ENCODE measurements at regions not wholly inside any gene's neighbourhood (a gene's known extent, or its start where the extent isn't known, plus 50 kb on each side); places are given as distances from the start of the nearest gene placed in this dataset.
A peak's percentile ranks its signal among the peaks of the same experiment; 100 is the strongest.

GRCh38 chr2:145352484-145352883, 832.6 kb upstream of the ZEB2 start:
- Histone ChIP-seq H3K27ac (ENCODE audit: extremely low read depth, low read depth, low read length) (no peak overlapping the region), H3K36me3 (ENCODE audit: control insufficient read depth in 2 of 2, insufficient read depth in 1 of 2, low read length in 2 of 2) (no peaks in the 10 kb centered on the region), H3K4me1 (ENCODE audit: control insufficient read depth, insufficient read depth, low read length) (peaks cover 2% of the 10 kb centered on the region; the same call in 1 of the 2 replicates), H3K4me3 (ENCODE audit: low read depth, low read length) (no peak overlapping the region), H3K9me3 (ENCODE audit: control insufficient read depth, insufficient read depth, low read depth, low read length) (no peaks in the 10 kb centered on the region)
- TF ChIP-seq ZNF692 (tag by site-specific recombination; IDR thresholded peaks at IDR 0.05) (no peak), ZNF621 (tag by site-specific recombination; IDR thresholded peaks at IDR 0.05) (no peak), ZNF174 (tag by site-specific recombination; IDR thresholded peaks at IDR 0.05) (no peak), FEZF1 (tag by site-specific recombination; IDR thresholded peaks at IDR 0.05) (peak; percentile 54), ZNF239 (tag by site-specific recombination; IDR thresholded peaks at IDR 0.05) (no peak), ZNF121 (tag by site-specific recombination; IDR thresholded peaks at IDR 0.05) (no peak), SP7 (tag by site-specific recombination; IDR thresholded peaks at IDR 0.05) (peak; percentile 60), ZNF16 (tag by site-specific recombination; IDR thresholded peaks at IDR 0.05; ENCODE audit: low read depth) (no peak), ZNF514 (tag by site-specific recombination; IDR thresholded peaks at IDR 0.05) (no peak), ZNF677 (tag by site-specific recombination; IDR thresholded peaks at IDR 0.05) (no peak), ZNF202 (tag by site-specific recombination; IDR thresholded peaks at IDR 0.05; ENCODE audit: borderline replicate concordance) (no peak), WT1 (tag by site-specific recombination; IDR thresholded peaks at IDR 0.05) (no peak), ZNF560 (tag by site-specific recombination; IDR thresholded peaks at IDR 0.05; ENCODE audit: borderline replicate concordance) (no peak), REST (tag by site-specific recombination; IDR thresholded peaks at IDR 0.05) (no peak), PATZ1 (tag by site-specific recombination; IDR thresholded peaks at IDR 0.05) (no peak), ZNF555 (tag by site-specific recombination; conservative IDR thresholded peaks at IDR 0.05) (no peak), ZNF791 (tag by site-specific recombination; IDR thresholded peaks at IDR 0.05) (no peak), ZNF704 (tag by site-specific recombination; IDR thresholded peaks at IDR 0.05) (no peak), ZNF214 (tag by site-specific recombination; IDR thresholded peaks at IDR 0.05; ENCODE audit: borderline replicate concordance) (no peak), YY1 (tag by site-specific recombination; IDR thresholded peaks at IDR 0.05) (no peak), ZNF701 (tag by site-specific recombination; IDR thresholded peaks at IDR 0.05) (no peak), HOXD13 (CRISPR knock-in tag; IDR thresholded peaks at IDR 0.05; ENCODE audit: borderline replicate concordance) (no peak), ZNF423 (tag by site-specific recombination; IDR thresholded peaks at IDR 0.05) (no peak), ZNF544 (tag by site-specific recombination; IDR thresholded peaks at IDR 0.05) (no peak), PRDM6 (tag by site-specific recombination; IDR thresholded peaks at IDR 0.05) (no peak), OSR2 (tag by site-specific recombination; IDR thresholded peaks at IDR 0.05) (peak; percentile 30; the same call in 1 of the 2 replicates)
- ChIA-PET CTCF (no interaction called here), POLR2A (no interaction called here)

Data from HEK293 (cell line).